Astrocyte (in vitro differentiated cells and primary cell): ENCODE measurements at regions not wholly inside any gene's neighbourhood (a gene's known extent, or its start where the extent isn't known, plus 50 kb on each side); places are given as distances from the start of the nearest gene placed in this dataset.
A peak's percentile ranks its signal among the peaks of the same experiment; 100 is the strongest.

Experiments
- DNase-seq: peaks from one replicate; pipeline ENCODE4 v3.0.0-alpha.2; 2010; ENCODE audit warnings: low read depth
- FAIRE-seq: peaks from 2 replicates; lab custom pipeline; 2011; peaks lifted over from hg19 to GRCh38; lab: Jason Lieb, UNC
- H2AFZ ChIP-seq: 2 replicates; pipeline ENCODE4 v1.6.0; 2012; ENCODE audit warnings: low read depth, low read length, inconsistent platforms
- H3K27ac ChIP-seq: 2 replicates; pipeline ENCODE4 v1.5.1; 2011; ENCODE audit warnings: low read depth, low read length, inconsistent platforms
- H3K27me3 ChIP-seq: 2 replicates; pipeline ENCODE4 v1.6.0; 2011; ENCODE audit warnings: low read length, inconsistent platforms; ENCODE audit not compliant: insufficient read depth
- H3K36me3 ChIP-seq: 2 replicates; pipeline ENCODE4 v1.5.1; 2011; ENCODE audit warnings: low read length, inconsistent platforms; ENCODE audit not compliant: insufficient read depth
- H3K4me1 ChIP-seq: 2 replicates; pipeline ENCODE4 v1.5.1; 2011; ENCODE audit warnings: low read length, inconsistent platforms; ENCODE audit not compliant: insufficient read depth
- H3K4me2 ChIP-seq: 2 replicates; pipeline ENCODE4 v1.6.0; 2012; ENCODE audit warnings: low read length, inconsistent platforms
- H3K4me3 ChIP-seq: 2 replicates; pipeline ENCODE4 v1.5.1; 2011; ENCODE audit warnings: low read depth, mild to moderate bottlenecking, low read length, inconsistent platforms; ENCODE audit not compliant: insufficient read depth
- H3K79me2 ChIP-seq: 2 replicates; pipeline ENCODE4 v1.6.0; 2012; ENCODE audit warnings: mild to moderate bottlenecking, low read length, inconsistent platforms; ENCODE audit not compliant: insufficient read depth
- H3K9ac ChIP-seq: 2 replicates; pipeline ENCODE4 v1.6.0; 2012; ENCODE audit warnings: mild to moderate bottlenecking, low read length, inconsistent platforms
- H3K9me3 ChIP-seq: 2 replicates; pipeline ENCODE4 v1.5.1; 2012; ENCODE audit warnings: low read depth, mild to moderate bottlenecking, low read length, inconsistent platforms; ENCODE audit not compliant: insufficient read depth
- H4K20me1 ChIP-seq: 2 replicates; pipeline ENCODE4 v1.6.0; 2012; ENCODE audit warnings: low read length, inconsistent platforms; ENCODE audit not compliant: insufficient read depth
- H3K27ac Mint-ChIP-seq: one replicate; pipeline ENCODE4 v1.8.0; 2021; ENCODE audit warnings: mild to moderate bottlenecking, mixed read lengths; ENCODE audit not compliant: unreplicated experiment
- H3K27me3 Mint-ChIP-seq: one replicate; pipeline ENCODE4 v1.8.0; 2021; ENCODE audit warnings: low read depth, mixed read lengths; ENCODE audit not compliant: unreplicated experiment
- H3K36me3 Mint-ChIP-seq: one replicate; pipeline ENCODE4 v1.8.0; 2021; ENCODE audit warnings: low read depth, mixed read lengths; ENCODE audit not compliant: unreplicated experiment
- H3K4me1 Mint-ChIP-seq: one replicate; pipeline ENCODE4 v1.8.0; 2021; ENCODE audit warnings: low read depth, mixed read lengths; ENCODE audit not compliant: unreplicated experiment
- H3K4me3 Mint-ChIP-seq: one replicate; pipeline ENCODE4 v1.8.0; 2021; ENCODE audit warnings: mild to moderate bottlenecking, moderate library complexity, mixed read lengths; ENCODE audit not compliant: unreplicated experiment
- H3K9me3 Mint-ChIP-seq: one replicate; pipeline ENCODE4 v1.8.0; 2021; ENCODE audit warnings: mild to moderate bottlenecking, mixed read lengths; ENCODE audit not compliant: unreplicated experiment
- CTCF ChIP-seq: IDR thresholded peaks from 2 replicates; pipeline ENCODE4 v1.5.1; 2011; ENCODE audit warnings: low read depth, mild to moderate bottlenecking, inconsistent platforms, low read length, moderate library complexity; ENCODE audit not compliant: insufficient read depth
- EZH2 ChIP-seq: IDR thresholded peaks from 2 replicates; pipeline ENCODE4 v1.6.1; 2012; ENCODE audit warnings: mild to moderate bottlenecking, low read length, inconsistent platforms; ENCODE audit not compliant: insufficient read depth

DNA sequence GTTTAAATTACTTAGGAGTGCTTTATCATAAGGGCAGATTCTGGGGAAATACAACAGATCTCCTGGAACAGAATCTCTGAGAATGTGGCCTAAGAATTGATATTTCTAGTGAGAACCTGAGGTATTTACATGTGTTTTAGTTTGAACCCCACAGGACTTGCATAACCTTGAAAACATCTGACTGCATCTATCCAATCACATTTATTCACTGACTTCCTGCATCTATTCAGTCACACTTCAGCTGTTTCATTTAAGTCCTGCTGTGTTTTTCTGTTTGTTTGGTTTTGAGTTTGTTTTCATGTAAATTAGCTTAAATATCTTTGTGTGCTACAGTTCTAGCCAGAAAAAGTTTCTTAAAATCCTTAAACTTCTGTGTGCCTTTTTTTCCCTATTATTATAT lies 1260.7 kb downstream of the PLA2G4A start:
- H2AFZ ChIP-seq: peak overlapping the region; percentile 5
- no peaks in the 10 kb centered on the region for H3K36me3 ChIP-seq
- FAIRE-seq (no peak), DNase-seq (peak; percentile 2)
- Mint-ChIP-seq H3K27ac (no peak overlapping the region), H3K4me3 (no peak overlapping the region), H3K4me1 (peaks cover 9% of the 10 kb centered on the region), H3K9me3 (peaks cover 3% of the 10 kb centered on the region), H3K27me3 (no peaks in the 10 kb centered on the region), H3K36me3 (no peaks in the 10 kb centered on the region)
- H3K27me3 ChIP-seq: no peaks in the 10 kb centered on the region
- H4K20me1 ChIP-seq: no peaks in the 10 kb centered on the region
- H3K9ac ChIP-seq: no peak overlapping the region
- peaks cover 17% of the 10 kb centered on the region for H3K4me1 ChIP-seq
- H3K9me3 ChIP-seq: no peaks in the 10 kb centered on the region
- no peak for TF ChIP-seq EZH2
- TF ChIP-seq CTCF: no peak
- H3K4me2 ChIP-seq: no peak overlapping the region
- no peak overlapping the region for H3K27ac ChIP-seq
- no peak overlapping the region for H3K4me3 ChIP-seq
- no peaks in the 10 kb centered on the region for H3K79me2 ChIP-seq

DNA sequence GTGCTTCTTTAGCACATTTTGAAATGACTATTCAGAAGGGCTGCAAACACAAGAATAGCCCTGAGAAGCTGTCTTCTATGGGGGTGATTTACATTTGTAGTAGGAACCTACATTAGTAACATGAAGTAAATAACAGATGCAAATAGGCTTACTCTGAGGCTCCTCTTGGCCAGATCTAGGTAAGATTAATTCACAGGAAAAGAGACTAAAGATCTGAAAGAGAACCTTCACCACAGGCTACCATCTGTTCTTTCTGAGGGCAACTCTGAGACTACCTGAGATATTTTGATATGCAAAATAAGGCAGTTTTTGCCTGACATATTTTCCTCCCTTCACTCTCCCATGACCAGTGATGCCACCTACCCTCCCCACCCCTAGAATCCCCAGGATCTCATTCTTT lies 1267.8 kb downstream of the PLA2G4A start:
- Histone ChIP-seq H2AFZ (no peak overlapping the region), H3K27me3 (no peaks in the 10 kb centered on the region), H3K9me3 (no peaks in the 10 kb centered on the region), H3K4me2 (no peak overlapping the region), H3K36me3 (no peaks in the 10 kb centered on the region), H3K4me3 (no peak overlapping the region), H3K27ac (no peak overlapping the region), H3K79me2 (no peaks in the 10 kb centered on the region), H3K4me1 (no peaks in the 10 kb centered on the region), H4K20me1 (no peaks in the 10 kb centered on the region), H3K9ac (no peak overlapping the region)
- Mint-ChIP-seq H3K27me3 (no peaks in the 10 kb centered on the region), H3K4me3 (no peak overlapping the region), H3K27ac (no peak overlapping the region), H3K9me3 (peaks cover 3% of the 10 kb centered on the region), H3K36me3 (no peaks in the 10 kb centered on the region), H3K4me1 (peaks cover 3% of the 10 kb centered on the region)
- FAIRE-seq (no peak), DNase-seq (no peak)
- no peak for TF ChIP-seq EZH2
- no peak for TF ChIP-seq CTCF

DNA sequence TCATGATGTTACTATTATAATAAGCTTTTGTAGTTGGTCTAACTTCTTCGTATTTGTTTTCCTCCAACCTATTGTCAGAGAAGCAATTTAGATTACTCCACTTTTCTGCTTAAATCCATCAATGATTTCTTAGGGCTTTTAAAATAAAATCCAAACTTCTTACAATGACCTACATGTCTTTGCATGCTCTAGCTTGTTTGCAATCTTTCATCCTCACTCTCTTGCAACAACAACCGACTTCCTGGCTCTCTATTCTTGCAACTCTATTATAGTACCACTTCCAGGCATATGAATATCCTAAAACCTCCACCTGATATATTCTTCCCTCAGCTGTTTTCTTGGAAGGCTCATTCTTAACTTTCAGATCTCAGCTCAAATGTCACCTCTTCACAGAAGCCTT lies 1288.7 kb downstream of the PLA2G4A start:
- H4K20me1 ChIP-seq: no peaks in the 10 kb centered on the region
- DNase-seq: no peak
- H3K4me3 Mint-ChIP-seq: no peak overlapping the region
- H3K27ac Mint-ChIP-seq: no peak overlapping the region
- H3K79me2 ChIP-seq: no peaks in the 10 kb centered on the region
- no peaks in the 10 kb centered on the region for H3K27me3 Mint-ChIP-seq
- H3K36me3 ChIP-seq: no peaks in the 10 kb centered on the region
- no peaks in the 10 kb centered on the region for H3K36me3 Mint-ChIP-seq
- H3K4me1 ChIP-seq: no peaks in the 10 kb centered on the region
- H3K9me3 Mint-ChIP-seq: no peaks in the 10 kb centered on the region
- H3K27ac ChIP-seq: no peak overlapping the region
- H3K9me3 ChIP-seq: no peaks in the 10 kb centered on the region
- no peaks in the 10 kb centered on the region for H3K4me1 Mint-ChIP-seq
- H3K4me2 ChIP-seq: no peak overlapping the region
- no peak overlapping the region for H3K4me3 ChIP-seq
- no peak overlapping the region for H3K9ac ChIP-seq
- no peak overlapping the region for H2AFZ ChIP-seq
- no peak for FAIRE-seq
- H3K27me3 ChIP-seq: no peaks in the 10 kb centered on the region
- TF ChIP-seq CTCF: no peak
- TF ChIP-seq EZH2: no peak
